ENCODE measurements at regions not wholly inside any gene's neighbourhood (a gene's known extent, or its start where the extent isn't known, plus 50 kb on each side); places are given as distances from the start of the nearest gene placed in this dataset.

GRCh38 chr10:78749200-78749599 lies 319.6 kb upstream of the ZMIZ1 start:
- TF ChIP-seq POLR2A (IDR thresholded peaks at IDR 0.05) (no peak), CTCF (IDR thresholded peaks at IDR 0.05) (no peak)
